NCI-H460 (cell line): ENCODE measurements at regions not wholly inside any gene's neighbourhood (a gene's known extent, or its start where the extent isn't known, plus 50 kb on each side); places are given as distances from the start of the nearest gene placed in this dataset.

Source experiments
- DNase-seq: peaks from one replicate; pipeline ENCODE4 v3.0.0-alpha.2; 2016; ENCODE audit warnings: low read depth; ENCODE audit errors: extremely low read depth

DNA sequence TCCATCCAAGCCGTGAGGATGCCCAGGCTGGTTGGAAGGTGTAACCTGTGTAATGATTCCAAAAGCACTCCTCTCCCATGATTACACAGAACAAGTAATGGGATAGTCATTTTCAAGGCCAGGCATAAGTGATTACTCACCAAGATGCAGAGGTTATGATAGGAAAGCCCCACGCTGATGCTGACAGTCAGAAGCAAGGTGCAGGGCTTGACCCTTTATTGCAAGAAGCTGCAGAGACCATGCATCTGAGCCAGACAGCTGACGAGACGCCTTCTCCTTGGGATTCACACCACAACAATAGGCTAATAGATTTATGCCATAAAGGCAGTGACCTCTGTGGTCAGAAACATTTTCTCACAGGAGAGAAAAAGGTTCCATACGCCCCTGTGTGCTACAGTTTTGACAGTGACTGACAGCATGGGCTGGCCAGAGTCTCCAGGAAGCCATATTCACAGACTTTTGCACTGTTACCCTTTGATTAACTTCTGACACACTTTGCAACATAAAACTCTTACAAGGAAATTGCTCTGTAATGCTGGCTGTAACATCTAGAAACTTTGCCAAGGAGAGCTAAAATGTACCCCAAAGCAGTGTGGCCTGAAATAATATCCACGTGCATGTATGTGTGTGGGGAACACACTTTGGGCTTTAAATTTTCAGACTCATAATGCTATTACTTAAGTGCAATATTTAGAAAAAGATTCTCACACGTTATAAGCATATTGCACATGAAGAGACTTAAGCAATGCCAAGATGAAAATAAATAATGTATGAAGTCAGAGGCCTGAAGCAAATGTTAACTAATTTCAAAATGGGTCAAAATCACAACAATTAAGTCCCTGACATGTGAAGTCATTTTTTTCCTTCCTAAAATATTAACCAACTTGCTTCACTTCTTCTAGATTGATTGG lies 1079.0 kb upstream of the TENM4 start:
- DNase-seq, result no peak

DNA sequence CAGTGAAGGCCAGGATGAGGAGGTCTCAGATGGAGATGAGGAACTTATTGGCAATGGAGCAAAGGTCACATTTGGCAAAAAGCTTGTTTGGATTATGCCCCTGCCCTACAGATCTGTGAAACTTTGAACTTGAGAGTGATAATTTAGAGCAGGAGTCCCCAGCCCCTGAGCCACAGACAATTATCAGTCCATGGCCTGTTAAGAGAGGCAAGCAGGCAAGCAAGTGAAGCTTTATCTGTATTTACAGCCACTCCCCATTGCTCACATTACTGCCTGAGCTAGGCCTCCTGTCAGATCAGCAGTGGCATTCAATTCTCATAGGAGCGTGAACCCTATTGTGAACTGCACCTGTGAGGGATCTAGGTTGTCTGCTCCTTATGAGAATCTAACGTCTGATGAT lies 1076.9 kb upstream of the TENM4 start:
- DNase-seq, result no peak

DNA sequence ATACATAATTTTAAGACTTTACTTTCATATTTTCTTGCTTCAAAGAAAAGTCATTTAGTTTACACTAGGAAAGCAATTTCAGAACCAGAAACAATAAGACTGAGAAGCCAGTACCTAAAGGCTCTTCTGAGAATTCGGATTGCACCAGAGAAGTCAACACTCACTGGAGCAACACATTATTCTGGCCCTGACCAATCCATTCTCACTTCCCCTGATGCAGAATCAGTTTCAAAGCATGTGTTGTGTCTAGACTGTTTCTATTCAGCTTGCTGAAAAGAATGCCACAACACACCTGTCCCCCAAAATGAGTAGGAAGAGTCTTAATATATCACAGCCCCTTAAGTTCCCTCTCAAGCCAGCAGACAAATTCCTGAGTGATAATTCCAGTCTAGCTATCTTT lies 1074.3 kb upstream of the TENM4 start:
- no peak for DNase-seq

DNA sequence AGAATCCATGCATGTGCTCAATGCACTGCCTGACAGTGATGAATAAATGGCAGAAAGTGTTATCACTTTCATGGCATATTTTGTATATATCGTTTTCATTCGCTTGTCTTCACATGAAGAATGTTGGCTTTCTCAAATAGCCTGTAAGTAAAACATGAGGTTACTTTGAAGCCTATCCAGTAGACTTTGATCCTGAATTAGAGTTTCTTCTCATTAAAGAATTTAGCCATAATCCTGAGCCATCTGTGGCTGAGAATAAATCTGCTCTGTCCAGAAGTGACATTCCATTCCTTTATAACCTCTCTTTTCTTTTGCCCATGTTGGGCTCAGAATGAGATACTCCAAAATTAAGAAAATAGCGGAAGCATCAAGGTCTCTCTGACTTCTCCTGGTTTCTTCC lies 1071.7 kb upstream of the TENM4 start:
- DNase-seq, result no peak

DNA sequence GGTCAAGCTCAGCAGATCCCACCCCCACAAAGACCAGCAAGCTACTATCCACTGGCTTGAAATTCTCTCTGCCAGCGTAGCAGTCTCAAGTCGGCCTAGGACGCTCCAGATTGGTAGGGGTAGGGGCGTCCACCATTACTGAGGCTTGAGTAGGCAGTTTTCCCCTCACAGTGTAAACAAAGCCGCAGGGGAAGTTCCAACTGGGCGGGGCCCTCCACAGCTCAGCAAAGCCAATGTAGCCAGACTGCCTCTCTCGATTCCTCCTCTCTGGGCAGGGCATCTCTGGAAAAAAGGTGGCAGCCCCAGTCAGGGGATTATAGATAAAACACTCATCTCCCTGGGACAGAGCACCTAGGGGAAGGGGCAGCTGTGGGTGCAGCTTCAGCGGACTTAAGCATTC lies 1064.9 kb upstream of the TENM4 start:
- peak; percentile 3 for DNase-seq

DNA sequence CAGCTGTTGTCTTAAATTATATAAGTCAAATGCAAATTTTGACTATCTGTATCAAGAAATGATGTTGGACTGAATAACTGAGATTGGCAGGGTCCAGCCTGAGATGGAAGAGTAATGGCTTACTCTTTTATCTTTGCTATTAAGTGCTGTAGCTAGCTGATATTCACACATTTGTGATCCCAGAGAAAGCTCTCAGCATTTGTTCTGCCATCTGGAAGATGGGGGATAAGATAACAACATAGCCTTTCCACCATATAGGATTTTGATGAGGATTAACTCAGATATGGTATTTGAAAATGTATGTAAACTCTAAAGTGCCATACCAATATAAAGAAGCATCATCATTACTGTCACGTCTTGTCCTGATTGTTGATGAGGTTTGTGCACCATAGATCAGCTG lies 1063.2 kb upstream of the TENM4 start:
- no peak for DNase-seq

DNA sequence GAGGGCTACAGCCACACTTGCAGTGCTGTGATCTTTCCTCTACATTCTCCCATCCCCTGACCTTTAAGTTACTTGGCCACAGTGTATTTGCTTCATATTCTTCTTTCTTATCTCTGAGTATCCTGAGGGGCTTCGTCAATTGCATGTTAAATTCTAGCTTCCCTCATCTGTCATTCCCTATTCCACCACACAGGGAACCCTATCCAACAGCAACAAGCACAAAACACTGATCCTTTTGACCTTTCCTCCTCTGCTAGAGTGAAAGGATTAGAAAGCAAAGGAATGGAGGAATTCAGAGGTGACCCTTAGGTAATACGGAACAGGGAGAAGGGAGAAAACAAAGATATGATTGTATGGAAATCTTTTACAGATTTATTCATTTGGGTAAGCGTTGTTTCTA lies 1061.7 kb upstream of the TENM4 start:
- DNase-seq, result no peak

DNA sequence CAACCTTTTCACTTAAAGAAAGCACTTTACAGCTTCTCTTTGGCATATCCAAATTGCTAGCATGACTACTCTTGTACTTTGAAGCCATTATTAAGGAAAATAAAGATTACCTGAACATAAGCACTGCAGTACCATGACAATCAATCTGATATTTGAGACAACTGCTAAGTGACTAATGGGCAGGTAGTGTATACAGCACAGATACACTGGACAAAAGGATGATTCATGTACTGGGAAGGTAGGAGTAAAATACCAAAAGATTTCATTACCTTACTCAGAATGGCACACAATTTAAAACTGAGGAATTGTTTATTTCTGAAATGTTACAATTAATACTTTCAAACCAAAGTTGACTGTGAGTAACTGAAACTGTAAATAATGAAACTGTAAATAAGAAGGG lies 1054.3 kb upstream of the TENM4 start:
- DNase-seq, result no peak

DNA sequence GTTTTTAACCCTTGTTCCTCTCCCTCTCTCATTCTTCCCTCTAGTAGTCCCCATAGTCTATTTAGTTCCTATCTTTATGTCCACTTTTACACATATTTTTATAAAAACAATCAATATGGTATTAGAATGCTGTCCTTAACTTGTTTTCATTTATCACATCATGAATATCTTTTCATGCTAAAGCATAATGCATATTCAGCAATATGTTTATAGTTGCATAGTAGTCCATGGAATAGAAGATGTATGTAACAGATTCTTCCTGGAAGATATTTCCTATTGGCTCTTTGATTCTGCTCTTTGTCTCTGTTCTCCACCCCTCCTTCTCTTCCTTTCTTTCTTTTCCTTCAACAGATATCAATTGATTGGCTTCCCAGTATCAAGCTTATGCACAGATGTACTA lies 1047.1 kb upstream of the TENM4 start:
- DNase-seq, result no peak

DNA sequence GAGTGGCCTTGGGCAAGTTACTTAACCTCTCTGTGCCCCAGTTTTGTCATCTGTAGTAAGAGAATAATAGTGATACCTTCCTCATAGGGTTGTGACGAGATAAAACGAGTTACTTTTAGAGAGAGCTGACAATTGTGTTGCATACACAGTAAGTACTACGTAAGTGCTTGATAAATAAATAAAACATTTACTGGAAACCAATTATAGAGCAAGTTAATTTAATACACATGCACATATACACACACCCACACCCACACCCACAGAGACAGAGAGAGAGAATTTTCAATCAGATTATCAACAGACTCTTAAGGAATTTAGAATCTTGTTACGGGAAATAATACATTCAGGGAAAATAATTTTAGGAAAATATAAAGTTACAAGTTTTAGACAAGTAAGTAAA lies 1045.8 kb upstream of the TENM4 start:
- DNase-seq, result no peak

DNA sequence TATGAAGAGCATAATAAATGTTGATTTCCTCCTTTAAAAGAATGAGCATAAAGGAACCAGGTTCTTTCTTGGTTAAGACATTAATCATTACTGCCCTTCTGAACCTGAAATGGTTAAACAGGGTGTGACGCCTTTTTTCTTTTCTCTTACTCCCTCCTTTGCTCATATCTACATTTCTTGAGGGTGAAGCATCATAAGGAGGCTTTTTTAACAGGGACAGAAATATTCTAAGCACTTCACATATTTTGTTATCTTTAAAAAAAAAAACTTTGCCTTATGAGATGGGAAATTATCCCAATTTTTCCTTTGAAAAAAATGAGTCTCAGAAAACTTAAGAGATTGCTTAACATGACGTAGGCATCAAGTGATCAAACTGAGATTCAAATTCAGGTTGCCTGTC lies 1036.3 kb upstream of the TENM4 start:
- no peak for DNase-seq

DNA sequence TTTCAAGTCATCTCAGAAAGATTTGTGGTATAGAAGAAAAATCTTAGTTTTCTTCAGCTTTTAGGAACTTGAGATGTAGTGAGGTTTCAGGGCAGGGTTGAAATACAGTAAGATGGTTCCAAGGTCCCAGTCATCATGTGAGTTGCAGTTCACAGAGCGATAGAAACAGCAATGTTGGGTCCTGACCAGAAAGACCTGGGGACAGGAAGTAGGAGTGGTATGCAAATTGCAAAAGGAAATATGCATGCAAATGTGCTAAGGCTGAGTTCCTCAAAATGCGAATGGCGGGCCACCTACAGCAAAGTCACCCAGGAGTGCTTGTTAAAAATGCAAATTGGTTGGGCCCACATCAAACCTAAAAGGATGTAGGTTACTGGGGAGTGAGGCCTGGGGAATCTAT lies 1032.7 kb upstream of the TENM4 start:
- DNase-seq, result no peak

DNA sequence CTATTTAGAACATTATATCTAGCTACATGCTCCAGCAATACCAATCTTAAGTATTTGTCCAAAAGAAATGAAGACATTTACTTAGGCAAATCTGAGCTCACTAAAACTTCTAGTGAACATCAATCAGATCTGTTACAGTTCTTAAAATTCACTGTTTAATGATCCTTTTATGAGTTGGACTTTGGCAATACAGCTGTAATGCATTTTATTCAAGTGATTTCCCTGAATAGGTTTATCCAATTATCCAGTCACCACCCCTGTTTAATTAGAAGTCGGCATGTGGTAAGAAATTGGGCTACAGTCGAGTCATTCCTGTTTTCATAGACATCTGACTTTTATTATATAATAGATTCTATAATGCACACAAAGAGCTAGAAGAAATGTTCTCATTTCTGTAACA lies 1029.0 kb upstream of the TENM4 start:
- DNase-seq, result no peak

DNA sequence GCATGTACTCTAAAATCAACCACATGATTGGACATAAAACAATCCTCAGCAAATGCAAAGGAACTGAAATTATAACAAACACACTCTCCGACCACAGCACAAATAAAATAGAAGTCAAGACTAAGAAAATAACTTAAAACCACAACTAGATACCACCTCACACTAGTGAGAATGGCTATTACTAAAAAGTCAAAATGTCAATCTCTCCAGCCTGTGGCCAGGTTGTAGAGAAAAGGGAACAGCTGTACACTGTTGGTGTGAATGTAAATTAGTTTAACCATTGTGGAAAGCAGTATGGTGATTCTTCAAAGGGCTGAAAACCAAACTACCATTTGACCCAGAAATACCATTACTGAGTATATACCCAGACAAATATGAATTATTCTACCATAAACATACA lies 1025.7 kb upstream of the TENM4 start:
- no peak for DNase-seq

DNA sequence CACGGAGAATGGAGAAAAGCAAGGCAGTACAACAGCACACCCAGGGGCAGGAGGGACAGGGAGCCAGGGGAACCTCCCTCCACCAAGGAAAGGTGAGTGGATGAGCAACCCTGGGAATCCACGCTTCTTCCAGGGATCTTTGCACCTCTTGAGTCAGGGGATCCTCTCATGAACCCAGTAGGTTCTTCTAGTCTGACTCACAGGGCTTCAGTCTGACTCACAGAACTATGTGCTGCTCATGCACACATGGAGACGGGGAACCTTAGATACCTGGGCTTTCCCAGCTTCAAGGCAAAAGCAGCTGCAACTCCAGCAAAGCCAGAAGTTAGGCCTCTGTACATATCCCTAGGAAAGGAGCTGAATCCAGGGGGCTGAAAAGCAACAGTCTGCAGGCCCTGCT lies 1021.4 kb upstream of the TENM4 start:
- DNase-seq, result no peak

DNA sequence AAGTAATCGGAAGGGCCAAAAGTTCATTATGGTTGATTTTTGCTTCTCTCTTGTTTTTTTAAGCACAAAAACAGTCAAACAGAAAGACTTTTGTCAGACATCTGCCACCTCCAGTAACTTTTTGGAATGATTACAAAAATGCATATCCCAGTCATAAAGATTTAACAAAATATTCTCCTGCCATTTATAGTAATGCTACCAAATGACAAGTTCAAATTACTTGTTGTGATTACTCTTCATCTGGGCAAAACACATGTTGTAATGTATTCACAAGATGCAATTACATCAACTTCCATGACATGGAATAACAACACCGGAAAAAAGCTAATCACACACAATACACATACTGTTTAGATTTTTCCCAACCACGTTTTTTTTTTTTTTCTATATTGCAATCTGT lies 1017.5 kb upstream of the TENM4 start:
- DNase-seq, result no peak

DNA sequence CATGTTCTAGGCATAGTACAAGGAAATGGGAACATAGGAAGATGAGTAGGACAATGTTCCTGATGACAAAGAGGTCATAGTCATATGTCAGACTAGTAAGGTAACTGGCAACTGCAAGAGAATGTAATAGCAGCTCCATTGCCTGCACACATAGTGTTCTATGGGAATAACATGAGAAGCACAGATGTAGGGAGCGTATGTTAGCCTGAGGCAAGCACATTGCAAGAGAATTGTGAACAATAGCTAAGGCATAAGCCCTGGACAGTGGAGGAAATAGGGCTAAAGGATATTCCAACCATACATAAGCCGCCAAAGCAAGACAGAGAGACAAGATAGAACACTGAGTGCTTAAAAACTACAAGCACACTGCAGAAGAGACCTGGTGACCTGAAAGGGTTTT lies 1017.0 kb upstream of the TENM4 start:
- no peak for DNase-seq

DNA sequence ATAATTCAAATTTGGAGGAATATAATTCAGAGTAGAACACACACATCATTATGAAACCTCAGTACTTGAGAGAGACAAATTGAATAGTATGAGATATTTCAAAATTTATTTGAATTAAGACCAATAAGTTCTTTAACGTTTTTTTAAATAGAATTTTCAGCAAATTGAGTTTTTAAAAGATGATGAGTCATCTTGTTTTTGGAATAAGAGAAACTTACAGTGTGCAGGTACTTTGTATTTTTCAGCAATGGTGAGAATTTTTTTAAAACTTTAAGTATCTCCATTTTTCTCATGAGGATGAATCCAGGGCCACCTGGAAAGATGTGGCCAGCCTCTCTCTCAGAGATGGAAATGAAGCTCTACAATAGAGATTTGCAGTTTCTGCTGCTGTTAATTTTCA lies 1015.0 kb upstream of the TENM4 start:
- no peak for DNase-seq

DNA sequence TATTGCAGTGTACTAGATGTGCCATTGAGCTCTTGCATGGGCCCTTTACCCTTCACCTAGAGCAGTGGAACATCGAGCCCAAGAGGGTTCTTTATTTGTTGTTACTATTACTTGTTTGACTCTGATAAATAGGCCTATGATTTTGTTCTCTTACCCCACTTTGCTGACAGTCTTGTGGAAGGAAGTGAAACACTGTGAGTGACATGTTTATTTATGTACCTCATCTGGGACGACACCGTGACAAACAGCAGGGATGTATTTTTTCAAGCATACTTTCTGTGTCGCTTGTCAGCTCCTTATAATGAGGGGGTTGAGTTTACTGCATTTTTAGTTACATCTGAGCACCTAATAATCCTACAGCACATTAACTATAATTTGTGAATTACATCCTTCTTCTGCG lies 1010.3 kb upstream of the TENM4 start:
- no peak for DNase-seq

DNA sequence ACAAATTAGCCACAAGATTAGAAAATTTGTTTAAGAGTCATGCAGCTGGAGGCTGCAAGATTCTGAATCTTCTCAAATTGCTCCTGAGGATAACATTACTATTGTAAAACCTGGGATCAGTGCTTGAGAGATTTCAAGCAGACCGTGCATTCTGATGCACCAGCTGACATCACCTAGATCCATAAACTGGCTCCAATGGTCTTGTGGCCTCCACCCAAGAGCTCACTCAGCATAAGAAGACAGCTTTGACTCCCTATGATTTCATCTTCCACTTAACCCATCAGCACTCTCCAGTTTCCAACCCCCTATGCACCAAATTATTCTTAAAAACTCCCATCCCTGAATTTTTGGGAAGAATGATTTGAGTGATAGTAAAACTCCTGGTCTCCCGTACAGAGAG lies 1007.9 kb upstream of the TENM4 start:
- no peak for DNase-seq

DNA sequence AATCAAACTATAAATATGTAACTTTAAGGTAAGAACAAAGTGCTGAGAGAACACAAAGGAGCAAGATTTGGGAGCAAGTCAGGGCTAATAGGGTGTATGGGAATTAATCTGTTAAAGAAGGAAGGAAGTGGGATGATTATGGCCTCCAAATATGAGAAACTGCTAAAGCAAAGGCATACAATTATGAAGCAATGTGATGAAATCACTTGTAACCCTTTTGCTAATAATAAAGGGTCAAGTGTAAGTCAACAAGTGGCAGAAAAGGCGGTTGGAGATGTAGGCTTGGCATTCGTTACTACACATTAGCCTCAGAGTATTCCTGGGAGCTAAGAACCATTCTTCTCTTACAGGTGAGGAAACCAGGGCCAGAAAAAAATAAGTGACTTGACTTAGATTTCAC lies 1002.3 kb upstream of the TENM4 start:
- DNase-seq, result peak; percentile 5

DNA sequence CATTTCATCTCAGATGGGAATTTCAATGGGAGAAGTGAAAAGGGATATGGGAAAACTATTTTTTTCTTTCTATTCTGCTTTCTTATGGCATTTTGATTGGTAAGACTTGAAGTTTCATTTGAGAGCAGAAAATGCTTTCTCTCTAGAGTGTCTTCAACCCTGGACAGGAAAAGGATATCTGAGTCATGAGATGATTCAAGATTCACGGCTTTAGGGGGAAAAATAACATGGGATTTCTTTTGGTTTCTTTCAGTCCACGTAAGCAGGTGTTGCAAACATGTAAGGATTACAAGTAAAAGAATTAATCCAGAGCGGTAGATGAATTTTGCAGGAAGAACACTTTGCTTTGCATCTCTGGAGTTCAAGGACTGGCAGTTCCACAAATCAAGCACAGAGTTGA lies 1001.0 kb upstream of the TENM4 start:
- no peak for DNase-seq

DNA sequence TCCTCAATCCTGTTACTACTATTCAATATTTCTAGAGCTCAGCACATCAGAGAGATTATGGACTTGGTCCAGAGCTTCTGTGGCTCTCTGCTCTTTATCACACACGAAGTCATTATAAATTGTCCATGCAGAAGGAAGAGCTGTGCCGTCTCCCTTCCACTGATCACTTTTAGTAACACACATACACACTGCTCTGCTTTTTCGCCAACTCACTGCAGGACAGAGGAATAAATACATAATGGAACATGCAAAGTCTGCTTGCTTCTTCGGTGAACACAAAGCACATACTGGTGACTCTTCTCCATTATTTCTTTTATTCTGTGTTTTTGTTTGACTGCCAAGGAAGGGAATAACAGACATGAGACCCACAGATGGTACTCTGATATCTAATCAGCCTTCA lies 1000.0 kb upstream of the TENM4 start:
- DNase-seq, result no peak
